Astrocyte of the spinal cord (primary cell): ENCODE measurements at regions not wholly inside any gene's neighbourhood (a gene's known extent, or its start where the extent isn't known, plus 50 kb on each side); places are given as distances from the start of the nearest gene placed in this dataset.

Experiments
- DNase-seq: peaks from one replicate; pipeline ENCODE4 v3.0.0; 2011; ENCODE audit warnings: low read depth, low spot score
- H3K4me3 ChIP-seq: 2 replicates; pipeline ENCODE4 v1.5.1; 2011; ENCODE audit warnings: low read depth, mild to moderate bottlenecking, low read length, moderate library complexity
- in situ Hi-C: cut with HindIII; loops from 2 replicates; pipeline ENCODE4 v1.10.0; 2017; ENCODE audit warnings: low sequenced_read_pairs
- TF ChIP-seq, protein P1 (sequence below): IDR thresholded peaks from 2 replicates; pipeline ENCODE4 v1.5.1; 2012; ENCODE audit warnings: low read depth, mild to moderate bottlenecking, low read length, inconsistent platforms

- DNase-seq = no peak
- TF ChIP-seq, protein P1, sequence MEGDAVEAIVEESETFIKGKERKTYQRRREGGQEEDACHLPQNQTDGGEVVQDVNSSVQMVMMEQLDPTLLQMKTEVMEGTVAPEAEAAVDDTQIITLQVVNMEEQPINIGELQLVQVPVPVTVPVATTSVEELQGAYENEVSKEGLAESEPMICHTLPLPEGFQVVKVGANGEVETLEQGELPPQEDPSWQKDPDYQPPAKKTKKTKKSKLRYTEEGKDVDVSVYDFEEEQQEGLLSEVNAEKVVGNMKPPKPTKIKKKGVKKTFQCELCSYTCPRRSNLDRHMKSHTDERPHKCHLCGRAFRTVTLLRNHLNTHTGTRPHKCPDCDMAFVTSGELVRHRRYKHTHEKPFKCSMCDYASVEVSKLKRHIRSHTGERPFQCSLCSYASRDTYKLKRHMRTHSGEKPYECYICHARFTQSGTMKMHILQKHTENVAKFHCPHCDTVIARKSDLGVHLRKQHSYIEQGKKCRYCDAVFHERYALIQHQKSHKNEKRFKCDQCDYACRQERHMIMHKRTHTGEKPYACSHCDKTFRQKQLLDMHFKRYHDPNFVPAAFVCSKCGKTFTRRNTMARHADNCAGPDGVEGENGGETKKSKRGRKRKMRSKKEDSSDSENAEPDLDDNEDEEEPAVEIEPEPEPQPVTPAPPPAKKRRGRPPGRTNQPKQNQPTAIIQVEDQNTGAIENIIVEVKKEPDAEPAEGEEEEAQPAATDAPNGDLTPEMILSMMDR = no peak
- in situ Hi-C loops = no loop called here
- no peak overlapping the region for H3K4me3 ChIP-seq
Observed at GRCh38 chr10:78169214-78169613, 135.6 kb downstream of the RPS24 start.

- DNase-seq = no peak
Observed at GRCh38 chr10:78170026-78170475, 136.4 kb downstream of the RPS24 start.

DNA sequence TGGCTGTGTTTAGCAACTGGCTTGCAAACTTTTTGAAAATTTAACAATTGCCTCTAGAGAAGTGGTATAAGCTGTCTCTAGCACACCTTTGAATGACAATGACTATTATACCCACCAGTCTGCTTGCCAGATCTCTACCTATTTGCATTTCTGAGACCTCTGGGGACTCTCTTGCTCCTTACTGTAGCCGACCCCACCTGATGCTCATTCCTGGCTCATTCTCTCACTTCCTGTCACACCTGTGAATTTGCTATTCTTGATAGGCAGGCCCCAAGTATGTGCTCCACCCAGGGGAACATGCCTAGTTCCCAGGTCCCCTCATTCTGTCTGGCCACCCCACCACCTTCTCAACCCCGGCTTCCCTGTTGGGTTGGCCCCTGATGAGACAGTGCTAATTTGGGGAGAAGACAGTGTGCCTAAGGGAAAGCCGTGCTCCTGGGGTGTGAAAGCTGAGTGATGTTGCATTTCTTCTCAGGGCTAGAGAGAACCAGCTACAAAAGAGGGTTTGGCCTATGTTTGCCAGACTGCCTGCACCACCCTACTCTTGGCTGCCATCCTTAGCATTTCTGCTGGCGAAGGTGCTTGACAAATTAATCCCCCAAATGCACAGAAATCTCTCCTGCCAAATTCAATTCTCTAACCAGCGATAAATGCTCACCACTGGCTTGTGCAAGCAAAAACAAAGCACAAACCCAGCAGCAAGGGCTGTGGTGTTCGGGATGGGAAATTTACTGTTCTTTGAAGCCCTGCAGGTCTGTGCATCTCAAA is 138.2 kb downstream of the RPS24 start:
- H3K4me3 ChIP-seq = no peak overlapping the region
- TF ChIP-seq, protein P1 = no peak
- no peak for DNase-seq
- in situ Hi-C loops = no loop called here

More at GRCh38 chr10:78170026-78170475, 136.4 kb downstream of the RPS24 start:
- no peak overlapping the region for H3K4me3 ChIP-seq
- TF ChIP-seq, protein P1 = no peak
- in situ Hi-C loops = no loop called here

DNA sequence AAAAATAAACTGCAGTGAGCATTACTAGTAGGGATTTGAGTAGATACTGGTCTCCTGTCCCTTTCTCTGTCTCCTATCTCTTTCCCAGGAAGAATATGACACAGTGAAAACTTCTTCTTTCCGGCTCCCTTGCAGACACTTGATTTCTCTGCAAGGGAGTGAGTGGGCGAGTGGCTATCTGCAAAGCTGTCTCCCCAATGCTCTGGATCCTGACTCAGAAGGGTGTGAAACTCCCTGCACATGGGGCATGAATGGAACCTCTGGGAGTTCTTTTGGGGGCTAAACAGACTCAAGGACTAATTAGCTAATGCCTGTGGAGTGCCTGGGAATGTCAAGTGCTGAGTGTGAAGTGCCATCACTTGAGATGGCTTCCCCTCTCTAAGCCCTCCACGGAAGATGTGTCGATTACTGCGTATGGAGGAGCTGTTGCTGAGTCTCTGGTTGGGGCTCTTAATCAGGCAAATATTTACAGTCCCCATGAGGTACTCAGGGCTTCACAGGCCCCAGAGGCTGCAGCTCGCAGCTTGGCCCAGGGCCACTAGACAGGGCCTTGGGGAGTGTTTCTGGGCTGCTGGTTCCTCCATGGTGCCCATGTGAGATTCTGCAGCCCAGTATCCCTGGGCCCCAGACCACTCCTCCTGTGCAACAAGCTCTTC is 139.8 kb downstream of the RPS24 start:
- no peak overlapping the region for H3K4me3 ChIP-seq
- in situ Hi-C loops = no loop called here
- TF ChIP-seq, protein P1 = no peak
- no peak for DNase-seq

GRCh38 chr10:78175444-78176015 is 141.9 kb downstream of the RPS24 start:
- TF ChIP-seq, protein P1 = no peak
- DNase-seq = no peak
- in situ Hi-C loops = no loop called here
- no peak overlapping the region for H3K4me3 ChIP-seq

- no peak for DNase-seq
- TF ChIP-seq, protein P1 = no peak
- H3K4me3 ChIP-seq = no peak overlapping the region
- in situ Hi-C loops = no loop called here
Observed at GRCh38 chr10:78176320-78177317, 143.0 kb downstream of the RPS24 start.
